Dendritic cell treated with granulocyte-macrophage colony-stimulating factor and Interleukin-4, amounts not matched to agents 40 ng/mL and 50 ng/mL, for 4 days (primary cell): ENCODE measurements at regions not wholly inside any gene's neighbourhood (a gene's known extent, or its start where the extent isn't known, plus 50 kb on each side); places are given as distances from the start of the nearest gene placed in this dataset.

Source experiments
- H3K27ac Mint-ChIP-seq: one replicate; pipeline ENCODE4 v1.8.0; 2022; ENCODE audit warnings: mild to moderate bottlenecking, mixed read lengths
- H3K27me3 Mint-ChIP-seq: one replicate; pipeline ENCODE4 v1.8.0; 2022; ENCODE audit warnings: mild to moderate bottlenecking, mixed read lengths
- H3K36me3 Mint-ChIP-seq: one replicate; pipeline ENCODE4 v1.8.0; 2022; ENCODE audit warnings: low read depth, mixed read lengths
- H3K4me1 Mint-ChIP-seq: one replicate; pipeline ENCODE4 v1.8.0; 2022; ENCODE audit warnings: low read depth, mixed read lengths
- H3K4me3 Mint-ChIP-seq: one replicate; pipeline ENCODE4 v1.8.0; 2022; ENCODE audit warnings: mild to moderate bottlenecking, moderate library complexity, mixed read lengths
- H3K9me3 Mint-ChIP-seq: one replicate; pipeline ENCODE4 v1.8.0; 2022; ENCODE audit warnings: mixed read lengths
- intact Hi-C: fragments of 100-400 bp; cut with micrococcal nuclease; formaldehyde crosslinking; loops from one replicate; pipeline ENCODE4 v1.15.0; 2022

DNA sequence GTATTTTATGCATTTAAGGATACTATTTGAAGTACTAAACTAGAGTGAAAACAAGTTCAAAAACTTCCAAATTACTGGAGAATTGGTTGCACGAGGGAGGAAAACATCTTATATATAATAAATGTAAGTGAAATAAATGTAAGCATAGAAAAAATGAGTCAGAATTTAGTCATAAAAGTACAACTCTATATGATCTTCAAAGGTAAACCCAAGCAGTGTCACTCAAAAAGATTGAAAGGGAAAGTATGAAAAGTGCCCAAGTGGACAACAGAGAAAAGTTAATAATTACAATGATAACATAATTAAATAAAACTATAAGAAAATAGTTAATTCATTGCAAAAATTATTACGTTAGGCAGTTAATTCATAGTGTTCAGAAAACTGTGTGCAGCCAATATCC, 2288.5 kb upstream of the C9orf72 start:
- intact Hi-C loops: no loop called here
- Mint-ChIP-seq H3K27me3 (no peaks in the 10 kb centered on the region), H3K4me1 (no peaks in the 10 kb centered on the region), H3K36me3 (no peaks in the 10 kb centered on the region), H3K9me3 (no peaks in the 10 kb centered on the region), H3K27ac (no peak overlapping the region), H3K4me3 (no peak overlapping the region)

GRCh38 chr9:29865764-29866313, 2292.6 kb upstream of the C9orf72 start:
- H3K4me3 Mint-ChIP-seq: no peak overlapping the region
- no peaks in the 10 kb centered on the region for H3K9me3 Mint-ChIP-seq
- H3K36me3 Mint-ChIP-seq: no peaks in the 10 kb centered on the region
- H3K4me1 Mint-ChIP-seq: no peaks in the 10 kb centered on the region
- intact Hi-C loops: no loop called here
- no peak overlapping the region for H3K27ac Mint-ChIP-seq
- H3K27me3 Mint-ChIP-seq: no peaks in the 10 kb centered on the region

DNA sequence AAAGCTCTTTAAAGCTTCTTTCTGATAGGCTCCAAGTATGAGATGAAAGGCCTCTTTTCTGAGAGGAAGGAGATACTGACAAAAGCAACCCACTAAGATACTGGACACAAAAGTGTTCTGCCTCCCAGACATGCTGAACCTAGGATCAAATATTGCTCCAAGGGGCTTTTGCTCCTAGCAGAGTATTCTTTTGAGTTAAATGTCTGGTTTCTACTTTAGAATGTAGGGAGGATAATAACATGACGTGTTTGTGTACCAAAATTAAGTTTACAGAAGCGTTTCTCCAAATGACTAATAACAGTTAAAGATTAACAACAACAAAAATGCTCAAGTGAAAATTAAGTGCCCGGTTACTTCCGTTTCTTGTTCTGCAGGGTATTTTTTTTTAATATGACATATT, 2293.3 kb upstream of the C9orf72 start:
- Mint-ChIP-seq H3K4me1 (no peaks in the 10 kb centered on the region), H3K4me3 (no peak overlapping the region), H3K27me3 (no peaks in the 10 kb centered on the region), H3K36me3 (no peaks in the 10 kb centered on the region), H3K27ac (no peak overlapping the region), H3K9me3 (no peaks in the 10 kb centered on the region)
- intact Hi-C loops: no loop called here

DNA sequence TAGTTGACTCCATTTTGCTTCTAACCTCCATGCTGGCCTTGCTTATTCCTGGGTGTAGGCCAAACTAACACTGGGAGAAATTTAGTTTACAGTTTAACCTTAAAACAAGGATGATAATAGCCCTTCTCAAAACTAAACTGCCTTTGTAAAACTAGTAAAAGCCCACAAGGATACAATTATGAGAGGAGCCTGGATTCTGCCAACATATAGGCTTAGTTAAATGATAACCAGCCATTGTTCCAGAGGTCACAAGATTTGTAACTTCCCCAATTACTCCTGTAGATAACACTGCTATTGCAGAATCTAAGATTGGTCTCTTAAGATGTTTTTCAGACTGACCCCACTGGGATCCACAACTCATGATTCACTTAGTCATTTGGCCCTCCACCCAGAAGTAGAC, 2300.3 kb upstream of the C9orf72 start:
- H3K4me1 Mint-ChIP-seq: no peaks in the 10 kb centered on the region
- H3K4me3 Mint-ChIP-seq: no peak overlapping the region
- H3K36me3 Mint-ChIP-seq: no peaks in the 10 kb centered on the region
- no peak overlapping the region for H3K27ac Mint-ChIP-seq
- peaks cover 8% of the 10 kb centered on the region for H3K9me3 Mint-ChIP-seq
- H3K27me3 Mint-ChIP-seq: no peaks in the 10 kb centered on the region
- intact Hi-C loops: no loop called here

GRCh38 chr9:29875547-29875946, 2302.3 kb upstream of the C9orf72 start:
- Mint-ChIP-seq H3K4me1 (no peaks in the 10 kb centered on the region), H3K4me3 (no peak overlapping the region), H3K27ac (no peak overlapping the region), H3K9me3 (peaks cover 8% of the 10 kb centered on the region), H3K27me3 (no peaks in the 10 kb centered on the region), H3K36me3 (no peaks in the 10 kb centered on the region)
- intact Hi-C loops: no loop called here

GRCh38 chr9:29882767-29883166, 2309.5 kb upstream of the C9orf72 start:
- H3K9me3 Mint-ChIP-seq: peaks cover 17% of the 10 kb centered on the region
- no peak overlapping the region for H3K4me3 Mint-ChIP-seq
- H3K36me3 Mint-ChIP-seq: no peaks in the 10 kb centered on the region
- intact Hi-C loops: no loop called here
- no peaks in the 10 kb centered on the region for H3K27me3 Mint-ChIP-seq
- H3K27ac Mint-ChIP-seq: no peak overlapping the region
- H3K4me1 Mint-ChIP-seq: no peaks in the 10 kb centered on the region

- Mint-ChIP-seq H3K27ac (no peak overlapping the region), H3K4me1 (no peaks in the 10 kb centered on the region), H3K4me3 (no peak overlapping the region), H3K36me3 (no peaks in the 10 kb centered on the region), H3K9me3 (no peaks in the 10 kb centered on the region), H3K27me3 (no peaks in the 10 kb centered on the region)
- intact Hi-C loops: no loop called here
Measured at GRCh38 chr9:29906065-29906464, 2332.8 kb upstream of the C9orf72 start.

DNA sequence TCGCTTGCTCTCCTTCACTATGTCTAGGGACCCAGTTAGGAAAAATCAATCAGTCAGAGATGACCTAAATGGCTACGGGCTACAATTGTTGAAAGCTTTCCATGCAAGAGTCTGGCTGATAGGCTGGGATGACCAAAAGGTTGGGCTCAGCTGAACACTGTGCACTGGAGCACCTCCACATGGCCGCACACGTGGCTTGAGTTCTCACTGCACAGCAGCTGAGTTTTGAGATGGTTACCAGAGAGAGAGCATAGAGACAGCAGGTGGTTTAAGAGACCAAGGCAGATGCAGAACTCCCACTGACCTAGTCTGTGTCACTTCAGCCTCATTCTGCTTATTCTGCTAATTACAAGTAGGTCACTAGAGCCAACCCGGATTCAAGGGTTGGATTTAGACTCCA, 2354.8 kb upstream of the C9orf72 start:
- peaks cover 8% of the 10 kb centered on the region for H3K9me3 Mint-ChIP-seq

DNA sequence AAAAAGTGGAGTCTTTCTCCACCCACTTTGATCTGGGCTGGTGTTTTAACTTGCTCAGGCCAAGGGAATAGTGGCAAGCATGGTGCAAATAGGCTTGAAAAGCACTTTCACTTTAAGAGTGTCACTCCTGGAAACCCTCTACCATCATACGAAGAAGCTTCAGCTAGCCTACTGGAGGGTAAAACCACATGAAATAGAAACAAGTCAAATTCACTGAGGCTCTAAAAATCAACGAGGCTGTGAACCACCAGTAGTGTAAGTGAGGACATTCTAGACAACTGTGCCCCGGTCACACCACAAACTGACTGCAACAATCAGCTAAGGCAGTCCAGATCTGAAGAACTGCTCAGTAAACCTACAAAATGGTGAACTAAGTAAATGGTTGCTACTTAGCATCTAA, 2366.3 kb upstream of the C9orf72 start:
- intact Hi-C loops: no loop called here

More for the DNA sequence above, 2354.8 kb upstream of the C9orf72 start:
- Mint-ChIP-seq H3K27ac (no peak overlapping the region), H3K4me1 (no peaks in the 10 kb centered on the region), H3K4me3 (no peak overlapping the region), H3K36me3 (no peaks in the 10 kb centered on the region), H3K27me3 (no peaks in the 10 kb centered on the region)
- intact Hi-C loops: no loop called here

DNA sequence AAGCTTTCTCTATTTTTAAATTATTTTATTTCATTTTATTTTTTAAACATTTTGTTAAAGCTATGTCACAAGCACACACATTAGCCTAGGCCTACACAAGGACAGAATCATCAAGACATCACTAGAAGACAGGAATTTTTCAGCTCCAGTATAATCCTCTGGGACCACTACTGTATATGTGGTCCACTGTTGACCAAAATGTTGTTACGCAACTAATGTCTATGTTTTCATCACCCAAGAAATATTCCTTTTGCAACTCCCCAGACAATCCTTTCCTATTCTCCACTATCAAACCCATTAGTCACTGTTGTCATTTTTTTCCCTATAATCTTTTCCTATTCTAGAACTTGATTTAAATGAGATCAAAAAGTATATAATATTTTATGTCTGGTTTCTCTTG, 2371.7 kb upstream of the C9orf72 start:
- H3K9me3 Mint-ChIP-seq: peaks cover 5% of the 10 kb centered on the region
- no peaks in the 10 kb centered on the region for H3K27me3 Mint-ChIP-seq
- H3K36me3 Mint-ChIP-seq: no peaks in the 10 kb centered on the region
- intact Hi-C loops: no loop called here
- H3K4me3 Mint-ChIP-seq: no peak overlapping the region
- H3K4me1 Mint-ChIP-seq: no peaks in the 10 kb centered on the region
- H3K27ac Mint-ChIP-seq: no peak overlapping the region

More for the DNA sequence above, 2366.3 kb upstream of the C9orf72 start:
- Mint-ChIP-seq H3K4me1 (no peaks in the 10 kb centered on the region), H3K36me3 (no peaks in the 10 kb centered on the region), H3K27me3 (no peaks in the 10 kb centered on the region), H3K4me3 (no peak overlapping the region), H3K27ac (no peak overlapping the region), H3K9me3 (peaks cover 45% of the 10 kb centered on the region)

DNA sequence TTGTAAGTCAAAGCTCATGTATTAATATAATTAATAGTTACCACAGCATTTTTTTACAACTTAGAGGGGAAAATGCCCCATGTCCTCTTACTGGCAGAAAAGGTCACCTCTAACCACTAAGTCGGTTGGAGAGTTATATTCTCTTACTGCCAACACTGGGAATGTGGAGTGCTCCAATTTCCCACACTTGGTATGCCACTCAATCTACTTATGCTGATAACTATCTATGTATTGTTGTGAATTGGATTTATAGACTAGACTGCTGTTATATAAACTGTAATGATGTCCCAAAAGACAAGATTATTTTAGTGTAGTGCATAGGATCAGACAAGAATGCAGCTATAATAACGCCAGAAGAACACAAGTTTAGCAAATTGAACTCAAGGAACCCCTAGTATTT, 2385.2 kb upstream of the C9orf72 start:
- intact Hi-C loops: no loop called here
- no peaks in the 10 kb centered on the region for H3K9me3 Mint-ChIP-seq

DNA sequence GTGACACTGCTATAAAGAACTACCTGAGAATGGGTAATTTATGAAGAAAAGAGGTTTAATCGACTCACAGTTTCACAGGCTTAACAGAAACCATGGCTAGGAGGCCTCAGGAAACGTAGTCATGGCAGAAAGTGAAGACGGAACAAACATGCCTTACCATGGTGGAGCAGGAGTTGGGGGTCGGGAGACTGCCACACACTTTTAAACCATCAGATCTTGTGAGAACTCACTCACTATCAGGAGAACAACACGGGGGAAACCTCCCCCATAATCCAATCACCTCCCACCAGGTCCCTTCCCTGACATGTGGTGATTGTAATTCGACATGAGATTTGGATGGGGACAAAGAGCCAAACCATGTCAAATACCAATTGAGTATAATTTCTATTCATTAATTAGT, 2392.6 kb upstream of the C9orf72 start:
- Mint-ChIP-seq H3K4me3 (no peak overlapping the region), H3K9me3 (no peaks in the 10 kb centered on the region), H3K4me1 (no peaks in the 10 kb centered on the region), H3K27ac (no peak overlapping the region), H3K36me3 (no peaks in the 10 kb centered on the region), H3K27me3 (no peaks in the 10 kb centered on the region)
- intact Hi-C loops: no loop called here

More for the DNA sequence above, 2385.2 kb upstream of the C9orf72 start:
- no peaks in the 10 kb centered on the region for H3K36me3 Mint-ChIP-seq
- no peak overlapping the region for H3K4me3 Mint-ChIP-seq
- H3K4me1 Mint-ChIP-seq: no peaks in the 10 kb centered on the region
- no peaks in the 10 kb centered on the region for H3K27me3 Mint-ChIP-seq
- no peak overlapping the region for H3K27ac Mint-ChIP-seq

- H3K4me1 Mint-ChIP-seq: no peaks in the 10 kb centered on the region
- H3K27me3 Mint-ChIP-seq: no peaks in the 10 kb centered on the region
- no peaks in the 10 kb centered on the region for H3K36me3 Mint-ChIP-seq
- H3K27ac Mint-ChIP-seq: no peak overlapping the region
- intact Hi-C loops: no loop called here
- H3K9me3 Mint-ChIP-seq: no peaks in the 10 kb centered on the region
- no peak overlapping the region for H3K4me3 Mint-ChIP-seq
Measured at GRCh38 chr9:29966247-29966646, 2393.0 kb upstream of the C9orf72 start.

DNA sequence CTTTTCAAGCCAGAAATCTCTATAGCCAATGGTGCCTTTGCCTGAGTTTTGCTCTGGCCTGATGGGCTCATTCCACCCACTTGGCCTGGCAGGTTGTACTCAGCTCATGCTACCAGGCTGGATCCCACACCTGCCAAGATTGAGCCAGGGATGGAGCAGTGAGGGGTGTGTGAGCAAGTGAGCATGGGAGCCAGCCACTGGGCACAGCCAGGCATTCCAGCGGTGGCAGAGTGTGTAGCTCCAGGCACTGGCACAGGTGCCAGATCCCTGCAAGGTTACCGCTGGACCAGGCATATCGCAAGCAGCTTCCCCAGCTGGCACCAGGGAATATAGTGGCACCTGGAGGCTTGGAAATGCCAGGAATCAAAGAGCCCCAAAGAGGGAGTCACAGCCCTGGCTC, 2395.6 kb upstream of the C9orf72 start:
- H3K27me3 Mint-ChIP-seq: no peaks in the 10 kb centered on the region

DNA sequence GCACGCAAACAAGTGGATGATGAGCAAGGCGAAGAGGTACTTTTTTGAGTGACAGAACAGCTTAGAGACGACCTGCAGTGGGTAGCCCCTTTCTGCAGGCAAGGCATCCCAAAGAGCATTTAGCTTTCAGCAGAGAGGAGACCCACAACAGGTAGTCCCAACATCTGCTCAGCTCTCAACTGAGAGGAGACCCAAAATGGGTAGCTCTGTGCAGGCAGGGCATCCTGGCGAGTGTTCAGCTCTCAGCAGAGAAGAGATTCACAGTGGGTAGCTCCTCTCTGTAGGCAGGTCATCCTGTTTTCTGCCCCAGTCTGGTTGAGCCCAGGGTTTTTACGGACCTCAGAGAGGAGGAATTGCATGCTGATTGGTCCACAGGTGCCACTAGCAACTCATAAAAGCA, 2396.1 kb upstream of the C9orf72 start:
- Mint-ChIP-seq H3K4me1 (no peaks in the 10 kb centered on the region), H3K27me3 (no peaks in the 10 kb centered on the region), H3K27ac (no peak overlapping the region), H3K9me3 (no peaks in the 10 kb centered on the region), H3K36me3 (no peaks in the 10 kb centered on the region), H3K4me3 (no peak overlapping the region)
- intact Hi-C loops: no loop called here

More for the DNA sequence above, 2395.6 kb upstream of the C9orf72 start:
- no peaks in the 10 kb centered on the region for H3K36me3 Mint-ChIP-seq
- H3K9me3 Mint-ChIP-seq: no peaks in the 10 kb centered on the region
- no peak overlapping the region for H3K4me3 Mint-ChIP-seq
- H3K27ac Mint-ChIP-seq: no peak overlapping the region
- no peaks in the 10 kb centered on the region for H3K4me1 Mint-ChIP-seq
- intact Hi-C loops: no loop called here
